ENCODE measurements at regions not wholly inside any gene's neighbourhood (a gene's known extent, or its start where the extent isn't known, plus 50 kb on each side); places are given as distances from the start of the nearest gene placed in this dataset.

GRCh38 chr3:10655105-10655504 lies 149.7 kb upstream of the ATP2B2 start:
- no peak for TF ChIP-seq CTCF (optimal IDR thresholded peaks at IDR 0.05 in 1 of 3, IDR thresholded peaks at IDR 0.05 in 1 of 3, conservative IDR thresholded peaks at IDR 0.05 in 1 of 3; ENCODE audit: extremely low read depth in 1 of 3, insufficient read depth in 2 of 3, low read length in 3 of 3)
- no peak for TF ChIP-seq EZH2 (IDR thresholded peaks at IDR 0.05; ENCODE audit: low read length)

Measured in keratinocyte (primary cell).